ENCODE measurements at regions not wholly inside any gene's neighbourhood (a gene's known extent, or its start where the extent isn't known, plus 50 kb on each side); places are given as distances from the start of the nearest gene placed in this dataset.

DNA sequence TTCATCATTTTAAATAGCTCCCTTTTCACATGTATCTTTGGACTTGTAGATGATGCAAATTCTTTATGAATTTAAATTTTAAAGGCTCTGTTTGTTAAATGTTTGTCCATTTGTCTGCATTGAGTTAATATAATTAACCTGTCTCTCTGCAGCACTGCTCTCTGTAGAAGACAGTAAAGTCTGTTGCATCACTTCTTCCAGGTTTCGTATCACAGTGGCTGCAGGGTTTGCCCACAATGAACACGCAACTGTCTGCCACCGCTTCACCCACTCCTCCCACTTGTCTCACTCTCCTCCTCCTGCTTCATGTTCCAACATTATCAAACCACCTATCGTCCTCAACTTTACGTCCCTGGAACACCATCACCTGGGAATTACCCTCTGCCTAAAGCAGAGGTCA is 231.3 kb upstream of the SLC30A5 start:
- Histone ChIP-seq H3K79me2 (replicated peaks; ENCODE audit: insufficient read depth) (no peaks in the 10 kb centered on the region), H3K4me2 (no peak overlapping the region), H4K20me1 (replicated peaks; ENCODE audit: insufficient read depth) (no peaks in the 10 kb centered on the region), H3K27ac (ENCODE audit: low read depth) (no peak overlapping the region), H2AFZ (peak overlapping the region; percentile 66; the same call in 1 of the 2 replicates), H3K9me2 (ENCODE audit: insufficient read depth) (peaks cover 30% of the 10 kb centered on the region), H3K4me3 (no peak overlapping the region), H3K4me1 (ENCODE audit: insufficient read depth) (no peaks in the 10 kb centered on the region), H3K27me3 (ENCODE audit: insufficient read depth) (no peaks in the 10 kb centered on the region), H3K36me3 (ENCODE audit: insufficient read depth) (no peaks in the 10 kb centered on the region), H3F3A (replicated peaks; ENCODE audit: low read depth) (no peaks in the 10 kb centered on the region)
- Mint-ChIP-seq H3K9me3 (peaks cover 38% of the 10 kb centered on the region), H3K4me3 (no peak overlapping the region), H3K27ac (no peak overlapping the region), H3K4me1 (no peaks in the 10 kb centered on the region; the same call in 2 of the 3 replicates), H3K27me3 (ENCODE audit: insufficient read depth, low read depth, poor library complexity) (peaks cover 3% of the 10 kb centered on the region), H3K36me3 (ENCODE audit: low read depth) (peaks cover 22% of the 10 kb centered on the region)
- ATAC-seq, result no peak
- DNase-seq (ENCODE audit: low spot score), result no peak
- TF ChIP-seq POLR2AphosphoS5 (IDR thresholded peaks at IDR 0.05; ENCODE audit: low read depth), result no peak
- TF ChIP-seq ZNF331 (CRISPR knock-in tag; IDR thresholded peaks at IDR 0.05; ENCODE audit: low read depth), result no peak
- no peak for TF ChIP-seq NANOG (IDR thresholded peaks at IDR 0.05; ENCODE audit: borderline replicate concordance)
- TF ChIP-seq STAT1 (IDR thresholded peaks at IDR 0.05; ENCODE audit: unreplicated experiment), result no peak
- TF ChIP-seq, protein P1, sequence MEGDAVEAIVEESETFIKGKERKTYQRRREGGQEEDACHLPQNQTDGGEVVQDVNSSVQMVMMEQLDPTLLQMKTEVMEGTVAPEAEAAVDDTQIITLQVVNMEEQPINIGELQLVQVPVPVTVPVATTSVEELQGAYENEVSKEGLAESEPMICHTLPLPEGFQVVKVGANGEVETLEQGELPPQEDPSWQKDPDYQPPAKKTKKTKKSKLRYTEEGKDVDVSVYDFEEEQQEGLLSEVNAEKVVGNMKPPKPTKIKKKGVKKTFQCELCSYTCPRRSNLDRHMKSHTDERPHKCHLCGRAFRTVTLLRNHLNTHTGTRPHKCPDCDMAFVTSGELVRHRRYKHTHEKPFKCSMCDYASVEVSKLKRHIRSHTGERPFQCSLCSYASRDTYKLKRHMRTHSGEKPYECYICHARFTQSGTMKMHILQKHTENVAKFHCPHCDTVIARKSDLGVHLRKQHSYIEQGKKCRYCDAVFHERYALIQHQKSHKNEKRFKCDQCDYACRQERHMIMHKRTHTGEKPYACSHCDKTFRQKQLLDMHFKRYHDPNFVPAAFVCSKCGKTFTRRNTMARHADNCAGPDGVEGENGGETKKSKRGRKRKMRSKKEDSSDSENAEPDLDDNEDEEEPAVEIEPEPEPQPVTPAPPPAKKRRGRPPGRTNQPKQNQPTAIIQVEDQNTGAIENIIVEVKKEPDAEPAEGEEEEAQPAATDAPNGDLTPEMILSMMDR (conservative IDR thresholded peaks at IDR 0.05; ENCODE audit: low read depth in 2 of 2), result no peak
- no peak for TF ChIP-seq JUNB (IDR thresholded peaks at IDR 0.05; ENCODE audit: unreplicated experiment)
- TF ChIP-seq CREB1 (CRISPR knock-in tag; IDR thresholded peaks at IDR 0.05; ENCODE audit: low read depth), result no peak
- TF ChIP-seq REST (IDR thresholded peaks at IDR 0.05; ENCODE audit: unreplicated experiment), result no peak
- TF ChIP-seq, protein P2, sequence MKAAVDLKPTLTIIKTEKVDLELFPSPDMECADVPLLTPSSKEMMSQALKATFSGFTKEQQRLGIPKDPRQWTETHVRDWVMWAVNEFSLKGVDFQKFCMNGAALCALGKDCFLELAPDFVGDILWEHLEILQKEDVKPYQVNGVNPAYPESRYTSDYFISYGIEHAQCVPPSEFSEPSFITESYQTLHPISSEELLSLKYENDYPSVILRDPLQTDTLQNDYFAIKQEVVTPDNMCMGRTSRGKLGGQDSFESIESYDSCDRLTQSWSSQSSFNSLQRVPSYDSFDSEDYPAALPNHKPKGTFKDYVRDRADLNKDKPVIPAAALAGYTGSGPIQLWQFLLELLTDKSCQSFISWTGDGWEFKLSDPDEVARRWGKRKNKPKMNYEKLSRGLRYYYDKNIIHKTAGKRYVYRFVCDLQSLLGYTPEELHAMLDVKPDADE (IDR thresholded peaks at IDR 0.05), result no peak
- TF ChIP-seq EZH2phosphoT487 (IDR thresholded peaks at IDR 0.05; ENCODE audit: unreplicated experiment), result no peak
- TF ChIP-seq EZH2 (IDR thresholded peaks at IDR 0.05; ENCODE audit: low read depth, unreplicated experiment), result no peak
- TF ChIP-seq ZNF114 (CRISPR knock-in tag; IDR thresholded peaks at IDR 0.05), result no peak
- TF ChIP-seq, protein P3, sequence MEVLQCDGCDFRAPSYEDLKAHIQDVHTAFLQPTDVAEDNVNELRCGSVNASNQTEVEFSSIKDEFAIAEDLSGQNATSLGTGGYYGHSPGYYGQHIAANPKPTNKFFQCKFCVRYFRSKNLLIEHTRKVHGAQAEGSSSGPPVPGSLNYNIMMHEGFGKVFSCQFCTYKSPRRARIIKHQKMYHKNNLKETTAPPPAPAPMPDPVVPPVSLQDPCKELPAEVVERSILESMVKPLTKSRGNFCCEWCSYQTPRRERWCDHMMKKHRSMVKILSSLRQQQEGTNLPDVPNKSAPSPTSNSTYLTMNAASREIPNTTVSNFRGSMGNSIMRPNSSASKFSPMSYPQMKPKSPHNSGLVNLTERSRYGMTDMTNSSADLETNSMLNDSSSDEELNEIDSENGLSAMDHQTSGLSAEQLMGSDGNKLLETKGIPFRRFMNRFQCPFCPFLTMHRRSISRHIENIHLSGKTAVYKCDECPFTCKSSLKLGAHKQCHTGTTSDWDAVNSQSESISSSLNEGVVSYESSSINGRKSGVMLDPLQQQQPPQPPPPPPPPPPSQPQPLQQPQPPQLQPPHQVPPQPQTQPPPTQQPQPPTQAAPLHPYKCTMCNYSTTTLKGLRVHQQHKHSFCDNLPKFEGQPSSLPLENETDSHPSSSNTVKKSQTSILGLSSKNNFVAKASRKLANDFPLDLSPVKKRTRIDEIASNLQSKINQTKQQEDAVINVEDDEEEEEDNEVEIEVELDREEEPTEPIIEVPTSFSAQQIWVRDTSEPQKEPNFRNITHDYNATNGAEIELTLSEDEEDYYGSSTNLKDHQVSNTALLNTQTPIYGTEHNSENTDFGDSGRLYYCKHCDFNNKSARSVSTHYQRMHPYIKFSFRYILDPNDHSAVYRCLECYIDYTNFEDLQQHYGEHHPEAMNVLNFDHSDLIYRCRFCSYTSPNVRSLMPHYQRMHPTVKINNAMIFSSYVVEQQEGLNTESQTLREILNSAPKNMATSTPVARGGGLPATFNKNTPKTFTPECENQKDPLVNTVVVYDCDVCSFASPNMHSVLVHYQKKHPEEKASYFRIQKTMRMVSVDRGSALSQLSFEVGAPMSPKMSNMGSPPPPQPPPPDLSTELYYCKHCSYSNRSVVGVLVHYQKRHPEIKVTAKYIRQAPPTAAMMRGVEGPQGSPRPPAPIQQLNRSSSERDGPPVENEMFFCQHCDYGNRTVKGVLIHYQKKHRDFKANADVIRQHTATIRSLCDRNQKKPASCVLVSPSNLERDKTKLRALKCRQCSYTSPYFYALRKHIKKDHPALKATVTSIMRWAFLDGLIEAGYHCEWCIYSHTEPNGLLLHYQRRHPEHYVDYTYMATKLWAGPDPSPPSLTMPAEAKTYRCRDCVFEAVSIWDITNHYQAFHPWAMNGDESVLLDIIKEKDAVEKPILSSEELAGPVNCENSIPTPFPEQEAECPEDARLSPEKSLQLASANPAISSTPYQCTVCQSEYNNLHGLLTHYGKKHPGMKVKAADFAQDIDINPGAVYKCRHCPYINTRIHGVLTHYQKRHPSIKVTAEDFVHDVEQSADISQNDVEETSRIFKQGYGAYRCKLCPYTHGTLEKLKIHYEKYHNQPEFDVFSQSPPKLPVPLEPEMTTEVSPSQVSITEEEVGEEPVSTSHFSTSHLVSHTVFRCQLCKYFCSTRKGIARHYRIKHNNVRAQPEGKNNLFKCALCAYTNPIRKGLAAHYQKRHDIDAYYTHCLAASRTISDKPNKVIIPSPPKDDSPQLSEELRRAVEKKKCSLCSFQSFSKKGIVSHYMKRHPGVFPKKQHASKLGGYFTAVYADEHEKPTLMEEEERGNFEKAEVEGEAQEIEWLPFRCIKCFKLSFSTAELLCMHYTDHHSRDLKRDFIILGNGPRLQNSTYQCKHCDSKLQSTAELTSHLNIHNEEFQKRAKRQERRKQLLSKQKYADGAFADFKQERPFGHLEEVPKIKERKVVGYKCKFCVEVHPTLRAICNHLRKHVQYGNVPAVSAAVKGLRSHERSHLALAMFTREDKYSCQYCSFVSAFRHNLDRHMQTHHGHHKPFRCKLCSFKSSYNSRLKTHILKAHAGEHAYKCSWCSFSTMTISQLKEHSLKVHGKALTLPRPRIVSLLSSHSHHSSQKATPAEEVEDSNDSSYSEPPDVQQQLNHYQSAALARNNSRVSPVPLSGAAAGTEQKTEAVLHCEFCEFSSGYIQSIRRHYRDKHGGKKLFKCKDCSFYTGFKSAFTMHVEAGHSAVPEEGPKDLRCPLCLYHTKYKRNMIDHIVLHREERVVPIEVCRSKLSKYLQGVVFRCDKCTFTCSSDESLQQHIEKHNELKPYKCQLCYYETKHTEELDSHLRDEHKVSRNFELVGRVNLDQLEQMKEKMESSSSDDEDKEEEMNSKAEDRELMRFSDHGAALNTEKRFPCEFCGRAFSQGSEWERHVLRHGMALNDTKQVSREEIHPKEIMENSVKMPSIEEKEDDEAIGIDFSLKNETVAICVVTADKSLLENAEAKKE (CRISPR knock-in tag; IDR thresholded peaks at IDR 0.05), result no peak

Data from GM23338 (cell line).